HepG2 (cell line): ENCODE measurements at regions not wholly inside any gene's neighbourhood (a gene's known extent, or its start where the extent isn't known, plus 50 kb on each side); places are given as distances from the start of the nearest gene placed in this dataset.

Experiments used
- ARNTL ChIP-seq: sonication (generic); formaldehyde crosslinking; IDR thresholded peaks from 2 replicates; pipeline ENCODE4 v1.4.0; 2020; ENCODE audit warnings: mild to moderate bottlenecking, missing genetic modification reagents
- MXD4 ChIP-seq: IDR thresholded peaks from 2 replicates; pipeline ENCODE4 v1.6.1; 2016; ENCODE audit warnings: mild to moderate bottlenecking, missing biosample characterization, missing genetic modification reagents
- POLR2A ChIP-seq, 2 experiments: IDR thresholded peaks; 2 replicates each; pipeline ENCODE4 v1.6.1; 2011; ENCODE audit warnings: low read depth in 2 of 2, low read length in 2 of 2, mild to moderate bottlenecking in 1 of 2, moderate library complexity in 1 of 2; ENCODE audit not compliant: insufficient read depth in 1 of 2
- SUZ12 ChIP-seq: fragments of 150-350 bp; IDR thresholded peaks from 2 replicates; pipeline ENCODE4 v1.6.1; 2014; ENCODE audit warnings: low read depth, low read length
- ZNF205 ChIP-seq: IDR thresholded peaks from 2 replicates; pipeline ENCODE4 v1.6.1; 2018; ENCODE audit warnings: missing biosample characterization, missing genetic modification reagents
- ZNF317 ChIP-seq: sonication (generic); formaldehyde crosslinking; IDR thresholded peaks from 2 replicates; pipeline ENCODE4 v1.5.0; 2020; ENCODE audit warnings: mild to moderate bottlenecking, missing genetic modification reagents
- ZNF318 ChIP-seq: sonication (generic); formaldehyde crosslinking; IDR thresholded peaks from 2 replicates; pipeline ENCODE4 v1.4.0; 2020; ENCODE audit warnings: mild to moderate bottlenecking, missing genetic modification reagents
- ZNF746 ChIP-seq: sonication (generic); formaldehyde crosslinking; IDR thresholded peaks from 2 replicates; pipeline ENCODE4 v1.8.0; 2022; ENCODE audit warnings: mild to moderate bottlenecking, missing genetic modification reagents
- TF ChIP-seq, protein P1 (sequence below): sonication (generic); formaldehyde crosslinking; IDR thresholded peaks from 2 replicates; pipeline ENCODE4 v1.5.0; 2020; ENCODE audit warnings: mild to moderate bottlenecking, missing genetic modification reagents, moderate library complexity

- TF ChIP-seq ARNTL: no peak
- TF ChIP-seq MXD4 (CRISPR knock-in tag): no peak
- TF ChIP-seq ZNF205: no peak
- no peak for TF ChIP-seq SUZ12
- TF ChIP-seq ZNF317 (CRISPR knock-in tag): no peak
- TF ChIP-seq, protein P1, sequence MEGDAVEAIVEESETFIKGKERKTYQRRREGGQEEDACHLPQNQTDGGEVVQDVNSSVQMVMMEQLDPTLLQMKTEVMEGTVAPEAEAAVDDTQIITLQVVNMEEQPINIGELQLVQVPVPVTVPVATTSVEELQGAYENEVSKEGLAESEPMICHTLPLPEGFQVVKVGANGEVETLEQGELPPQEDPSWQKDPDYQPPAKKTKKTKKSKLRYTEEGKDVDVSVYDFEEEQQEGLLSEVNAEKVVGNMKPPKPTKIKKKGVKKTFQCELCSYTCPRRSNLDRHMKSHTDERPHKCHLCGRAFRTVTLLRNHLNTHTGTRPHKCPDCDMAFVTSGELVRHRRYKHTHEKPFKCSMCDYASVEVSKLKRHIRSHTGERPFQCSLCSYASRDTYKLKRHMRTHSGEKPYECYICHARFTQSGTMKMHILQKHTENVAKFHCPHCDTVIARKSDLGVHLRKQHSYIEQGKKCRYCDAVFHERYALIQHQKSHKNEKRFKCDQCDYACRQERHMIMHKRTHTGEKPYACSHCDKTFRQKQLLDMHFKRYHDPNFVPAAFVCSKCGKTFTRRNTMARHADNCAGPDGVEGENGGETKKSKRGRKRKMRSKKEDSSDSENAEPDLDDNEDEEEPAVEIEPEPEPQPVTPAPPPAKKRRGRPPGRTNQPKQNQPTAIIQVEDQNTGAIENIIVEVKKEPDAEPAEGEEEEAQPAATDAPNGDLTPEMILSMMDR (CRISPR knock-in tag): no peak
- no peak for TF ChIP-seq ZNF318 (CRISPR knock-in tag)
- no peak for TF ChIP-seq POLR2A (IDR thresholded peaks at IDR 0.05; ENCODE audit: insufficient read depth in 1 of 2, low read depth in 2 of 2, low read length in 2 of 2)
- TF ChIP-seq ZNF746 (CRISPR knock-in tag): no peak
Measured at GRCh38 chr6:6841571-6841970, 253.1 kb downstream of the LY86 start.
